A172 (cell line): ENCODE measurements at regions not wholly inside any gene's neighbourhood (a gene's known extent, or its start where the extent isn't known, plus 50 kb on each side); places are given as distances from the start of the nearest gene placed in this dataset.
"Not testable (repeated sequence)": the region's sequence is repeated elsewhere in the genome, so short reads cannot be mapped to it uniquely, and the experiment has no call there.

Experiments
- DNase-seq: peaks from one replicate; pipeline ENCODE4 v3.0.0-alpha.2; 2015; ENCODE audit warnings: low spot score

- DNase-seq = no peak
These were observed 222.8 kb downstream of the FOXD2 start for GRCh38 chr1:47660622-47661021.

DNA sequence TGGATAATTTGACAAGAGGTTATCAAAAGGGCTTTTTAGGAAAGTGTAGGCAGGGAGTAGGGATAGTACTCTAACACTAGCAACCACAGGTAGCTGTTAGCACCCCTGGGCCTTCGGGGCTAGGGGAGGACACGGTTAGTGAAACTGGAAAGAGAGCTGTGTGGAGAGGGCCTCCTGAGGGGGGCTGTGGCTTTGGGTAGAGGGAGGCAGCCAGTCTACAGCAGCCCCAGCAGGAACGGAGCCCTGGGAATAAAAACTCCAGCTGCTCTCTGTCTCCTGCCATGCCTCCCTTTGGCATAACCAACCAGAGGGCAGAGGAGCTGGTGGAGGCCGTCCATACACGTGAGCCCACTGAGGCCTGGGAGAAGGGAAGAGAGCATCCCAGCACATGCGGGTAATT lies 223.2 kb downstream of the FOXD2 start:
- no peak for DNase-seq

DNA sequence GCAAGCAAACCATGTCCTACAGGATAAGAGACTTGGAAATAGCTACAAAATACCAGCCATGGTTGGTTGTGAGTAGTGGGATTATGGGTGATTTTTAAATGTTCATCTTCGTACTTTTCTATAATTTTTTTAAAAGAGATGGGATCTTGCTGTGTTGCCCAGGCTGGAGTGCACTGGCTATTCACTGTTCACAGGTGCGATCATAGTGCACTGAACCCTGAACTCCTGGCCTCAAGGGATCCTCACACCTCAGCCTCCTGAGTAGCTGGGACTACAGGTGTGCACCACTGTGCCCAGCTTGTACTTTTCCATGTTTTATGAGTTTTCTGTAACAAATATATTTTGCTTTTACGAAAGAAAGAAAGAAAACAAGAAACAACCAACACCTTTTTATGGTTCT lies 224.2 kb downstream of the FOXD2 start:
- no peak for DNase-seq

DNA sequence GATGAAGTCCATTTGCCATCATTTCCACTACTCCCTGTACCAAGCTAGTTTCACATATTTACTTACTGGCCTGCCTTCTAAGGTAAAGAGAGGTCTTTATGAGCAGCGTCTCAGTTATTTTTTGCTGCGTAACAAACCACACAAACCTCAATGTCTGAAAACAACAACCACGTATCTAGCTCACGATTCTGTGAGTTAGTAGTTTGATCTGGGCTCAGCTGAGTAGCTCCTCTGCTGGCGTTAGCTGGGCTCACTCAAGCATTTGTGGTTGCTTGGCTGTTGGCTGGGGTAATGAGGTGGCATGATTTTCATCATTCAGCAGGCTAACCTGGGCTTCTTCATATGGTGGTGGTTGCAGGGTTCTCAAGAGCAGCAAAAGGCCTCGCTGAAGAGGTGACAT lies 225.4 kb downstream of the FOXD2 start:
- no peak for DNase-seq

DNA sequence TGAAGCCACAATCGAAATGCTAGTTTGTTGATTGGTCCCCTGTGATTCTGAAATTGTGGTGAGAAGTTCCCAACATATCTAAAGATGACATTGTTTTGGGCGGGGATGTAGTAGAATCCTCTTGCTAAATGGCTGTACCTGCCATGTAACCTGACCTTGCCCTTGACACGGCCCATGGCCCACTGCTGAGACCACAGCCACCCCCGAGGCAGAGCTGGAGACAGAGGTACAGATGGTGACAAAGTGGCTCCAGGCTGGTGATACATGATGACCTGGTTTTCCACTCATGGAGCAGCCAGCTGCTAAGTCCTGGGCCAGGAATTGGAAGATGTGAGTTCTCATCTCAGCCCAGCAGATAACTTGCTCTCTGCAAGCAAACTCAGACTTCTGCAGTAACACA lies 226.5 kb downstream of the FOXD2 start:
- DNase-seq = no peak

- DNase-seq = not testable (repeated sequence)
These were observed 227.1 kb downstream of the FOXD2 start for GRCh38 chr1:47664896-47665295.

DNA sequence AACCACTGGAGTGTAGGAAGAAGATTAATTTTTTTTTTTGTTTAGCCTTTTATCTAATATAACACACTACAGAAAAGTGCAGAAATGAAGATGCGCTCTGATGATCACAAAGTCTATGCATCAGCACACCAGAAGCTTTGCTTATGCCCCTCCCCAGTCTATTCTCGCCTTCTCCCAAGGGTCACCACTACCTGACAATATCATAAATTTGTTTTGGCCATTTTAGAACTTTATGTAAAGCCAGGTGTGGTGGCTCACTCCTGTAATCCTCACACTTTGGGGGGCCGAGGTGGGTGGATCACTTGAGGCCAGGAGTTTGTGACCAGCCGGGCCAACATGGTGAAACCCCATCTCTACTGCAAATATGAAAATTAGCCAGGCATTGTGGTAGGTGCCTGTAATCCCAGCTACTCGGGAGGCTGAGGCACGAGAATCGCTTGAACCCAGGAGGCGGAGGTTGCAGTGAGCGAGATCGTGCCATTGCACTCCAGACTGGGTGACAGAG lies 231.3 kb downstream of the FOXD2 start:
- no peak for DNase-seq

DNA sequence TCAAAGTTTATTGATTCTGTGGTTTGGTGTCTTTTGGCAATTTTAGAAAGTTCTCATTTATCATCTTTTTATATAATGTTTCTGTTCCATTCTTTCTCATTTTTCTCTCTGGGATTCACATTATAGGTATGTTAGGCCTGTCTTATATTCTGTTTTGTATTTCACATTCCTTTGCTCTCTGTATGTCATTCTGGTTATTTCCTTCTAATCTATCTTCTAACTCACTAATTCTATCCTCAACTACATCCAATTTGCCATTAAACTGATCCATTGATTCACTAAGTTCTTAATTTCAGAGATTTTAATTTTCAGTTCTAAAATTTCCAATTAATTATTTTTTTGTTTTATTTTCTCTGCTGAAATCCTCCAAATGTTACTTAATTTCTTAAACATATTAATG lies 234.8 kb downstream of the FOXD2 start:
- DNase-seq = no peak

GRCh38 chr1:47674189-47674588 lies 236.3 kb downstream of the FOXD2 start:
- DNase-seq = no peak

- DNase-seq = no peak
These were observed 237.3 kb downstream of the FOXD2 start for GRCh38 chr1:47675047-47675675.

DNA sequence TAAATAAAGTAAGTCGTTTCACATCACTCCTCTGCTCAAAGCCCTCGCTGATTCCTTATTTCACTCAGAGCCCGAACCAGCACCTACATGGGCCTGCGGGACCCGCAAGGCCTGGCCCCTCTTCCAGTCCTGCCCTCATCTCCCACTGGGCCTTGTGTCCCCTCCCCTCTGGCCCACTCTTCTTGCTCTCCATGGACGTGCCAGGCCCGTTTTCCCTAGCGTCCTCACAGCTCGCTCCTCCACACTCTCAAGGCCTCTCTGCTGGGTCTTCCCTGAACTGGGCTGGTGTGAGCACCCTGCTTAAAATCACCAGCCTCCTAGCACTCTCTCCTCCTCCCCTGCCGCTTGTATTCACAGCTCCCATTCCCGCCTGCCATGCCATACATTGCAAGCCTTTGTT lies 237.9 kb downstream of the FOXD2 start:
- DNase-seq = no peak

DNA sequence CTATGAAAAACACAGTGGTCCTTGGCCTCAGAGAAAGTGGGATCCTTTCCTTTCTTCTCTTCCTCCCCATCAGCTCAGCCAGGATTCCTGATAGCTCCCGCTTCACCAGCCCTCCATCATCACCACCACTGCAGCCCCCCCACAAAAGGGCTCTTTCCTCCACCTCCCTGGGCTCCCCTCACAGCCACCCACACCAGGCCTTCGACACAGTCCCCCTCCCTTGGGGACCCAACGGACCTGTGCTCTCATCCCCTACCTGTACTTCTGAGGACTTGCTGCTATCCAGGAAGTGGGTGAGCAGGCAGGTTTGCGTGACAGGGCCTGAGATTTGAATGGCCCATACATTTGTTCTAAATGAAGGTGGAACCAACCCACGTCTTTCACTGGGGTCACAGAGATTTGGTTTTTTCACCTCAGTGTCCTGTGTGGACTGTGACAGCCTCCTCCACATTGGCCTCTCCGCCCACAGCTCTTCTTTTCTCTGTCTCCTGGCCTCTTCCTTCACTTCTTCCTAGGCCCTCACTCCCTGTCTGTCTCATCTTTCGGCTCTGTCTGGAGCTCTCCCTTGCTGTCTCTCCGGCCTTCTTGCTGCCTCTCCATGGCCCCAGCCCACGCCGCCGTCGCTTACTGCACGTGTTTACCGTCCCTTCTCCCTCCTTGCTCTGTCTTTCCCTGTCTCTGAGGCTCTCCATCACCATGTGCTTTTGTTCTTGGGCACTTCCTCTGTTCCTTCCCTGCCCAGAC lies 238.6 kb downstream of the FOXD2 start:
- no peak for DNase-seq

DNA sequence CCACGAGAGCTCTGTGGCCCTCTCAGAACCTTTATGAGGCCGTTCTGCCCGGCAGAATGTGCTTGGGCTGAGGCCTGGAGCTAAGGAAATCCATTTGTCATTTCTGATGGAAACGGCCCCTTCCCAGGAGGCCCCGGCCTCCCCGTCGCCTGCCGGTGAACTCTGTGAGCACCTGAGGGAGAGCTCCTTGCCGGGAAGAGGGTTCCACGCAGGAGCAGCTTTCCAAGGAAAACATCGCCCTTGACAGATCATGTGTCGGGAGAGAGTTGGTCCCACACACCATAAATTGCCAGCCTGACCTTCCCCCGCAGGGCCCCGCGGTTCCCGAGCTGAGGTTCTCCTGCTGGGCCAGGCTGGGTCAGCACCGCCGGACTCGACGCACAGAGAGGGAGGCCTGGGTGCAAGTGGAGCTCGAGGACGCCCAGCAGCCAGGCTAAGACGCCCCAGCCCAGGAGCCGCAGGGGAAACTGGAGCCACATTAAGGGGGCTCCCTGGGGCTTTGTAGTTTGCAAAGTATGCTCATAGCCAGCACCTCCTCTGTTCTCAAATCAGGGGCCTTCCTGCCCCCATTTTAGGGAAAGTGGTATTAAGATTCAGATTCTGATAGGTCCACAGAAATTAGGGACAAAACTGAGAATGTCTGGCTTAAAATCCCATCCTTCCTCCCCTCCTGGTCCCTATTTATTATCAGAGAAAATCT lies 239.5 kb downstream of the FOXD2 start:
- DNase-seq = no peak

DNA sequence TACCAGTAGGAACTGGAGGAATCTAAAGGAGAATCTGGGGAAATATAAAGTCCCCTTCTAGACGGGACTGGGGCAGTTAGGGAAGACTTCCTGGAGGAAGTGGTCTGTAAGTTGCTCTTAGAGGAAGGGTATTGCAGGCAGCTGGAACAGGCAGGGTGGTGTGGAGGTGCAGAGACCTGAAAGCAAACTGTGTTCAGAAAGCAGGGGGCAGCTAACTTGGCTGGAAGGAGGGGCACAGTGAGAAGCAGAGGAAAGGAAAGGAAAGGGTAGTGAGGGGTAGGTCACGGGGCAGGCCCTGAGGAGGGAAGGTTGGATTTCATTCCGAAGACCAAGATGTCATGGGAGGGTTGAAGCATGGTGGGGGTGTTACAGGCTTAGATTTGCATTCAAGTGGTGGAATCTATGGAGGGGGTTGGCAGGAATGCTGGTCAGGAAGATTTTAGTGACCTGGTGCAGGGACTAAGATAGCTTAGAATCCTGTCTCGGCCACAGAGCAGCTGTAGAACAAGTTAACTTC lies 240.7 kb downstream of the FOXD2 start:
- no peak for DNase-seq

DNA sequence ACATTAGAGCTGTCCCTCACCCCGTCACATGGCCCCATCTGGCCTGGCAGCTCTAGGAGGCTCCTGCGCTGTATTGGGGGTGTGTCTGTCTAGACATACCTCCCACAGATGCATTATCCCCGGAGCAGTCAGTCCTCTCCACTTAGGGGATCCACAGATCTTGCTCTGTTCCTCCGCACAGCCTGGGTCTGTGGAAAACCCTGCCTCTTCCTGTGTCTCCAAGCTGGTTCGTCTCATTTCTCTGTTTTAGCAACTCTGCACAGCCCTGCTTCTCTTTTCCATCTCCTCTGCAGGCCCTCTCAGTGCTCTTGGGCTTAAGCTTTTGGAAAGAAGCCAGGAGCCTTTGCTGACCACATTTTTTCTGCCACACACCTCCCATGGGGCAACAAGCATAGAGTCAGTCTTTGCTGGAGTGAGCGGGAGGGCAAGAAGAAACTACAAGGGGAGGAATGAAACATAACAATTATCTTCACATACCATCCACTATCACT lies 241.5 kb downstream of the FOXD2 start:
- DNase-seq = peak; percentile 13

- no peak for DNase-seq
These were observed 242.0 kb downstream of the FOXD2 start for GRCh38 chr1:47679826-47680225.

- DNase-seq = no peak
These were observed 243.1 kb downstream of the FOXD2 start for GRCh38 chr1:47680815-47681475.

GRCh38 chr1:47681735-47682134 lies 243.9 kb downstream of the FOXD2 start:
- no peak for DNase-seq

GRCh38 chr1:47682198-47682597 lies 244.4 kb downstream of the FOXD2 start:
- DNase-seq = no peak

DNA sequence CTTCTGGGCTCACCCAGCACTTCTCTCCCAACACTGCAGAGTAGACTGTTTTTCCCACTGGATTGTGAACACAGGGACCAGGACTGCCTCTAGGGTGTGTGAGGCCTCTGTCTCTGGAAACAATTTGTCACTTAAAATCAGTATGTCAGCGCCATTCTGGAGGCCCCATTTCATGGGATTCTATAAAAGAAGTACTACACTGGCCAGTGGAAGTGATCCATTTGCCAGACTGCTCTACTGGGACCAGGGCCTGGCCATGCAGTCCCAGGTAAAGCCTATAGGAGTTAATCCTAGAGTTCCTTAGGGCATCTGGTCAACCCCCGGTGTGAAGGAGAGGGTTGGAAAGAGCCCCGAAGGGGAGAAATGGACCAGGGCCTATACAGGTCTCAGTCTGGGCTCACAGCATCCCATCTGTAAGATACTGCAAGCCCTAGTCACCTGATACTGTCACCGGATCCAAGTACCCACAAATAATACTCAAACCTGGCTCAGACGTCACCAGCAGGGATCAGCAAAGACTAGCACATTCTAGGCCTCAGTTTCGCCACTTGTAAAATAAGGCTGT lies 245.0 kb downstream of the FOXD2 start:
- no peak for DNase-seq

DNA sequence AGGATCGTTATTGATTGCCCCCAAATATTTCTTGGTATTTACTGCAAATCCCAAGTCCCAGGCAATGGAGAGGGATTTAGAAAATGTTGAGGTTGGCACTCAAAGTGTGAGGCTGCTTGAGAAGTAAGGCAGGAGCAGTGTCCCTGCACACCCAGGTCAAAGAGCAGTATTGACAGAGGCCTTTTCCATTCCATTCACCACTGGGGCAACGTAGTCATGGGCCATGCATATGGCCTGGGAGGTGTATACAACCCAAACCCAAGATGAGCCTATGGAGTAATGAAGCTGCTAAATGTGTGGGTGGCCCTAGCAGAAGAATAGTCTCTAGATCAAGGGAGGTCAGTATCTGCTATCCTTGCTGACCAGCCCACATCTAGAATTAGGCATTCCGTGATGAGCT lies 245.6 kb downstream of the FOXD2 start:
- DNase-seq = no peak

- no peak for DNase-seq
These were observed 246.7 kb downstream of the FOXD2 start for GRCh38 chr1:47684518-47684917.
